ENCODE measurements at regions not wholly inside any gene's neighbourhood (a gene's known extent, or its start where the extent isn't known, plus 50 kb on each side); places are given as distances from the start of the nearest gene placed in this dataset.

- Histone ChIP-seq H4K20me1 (ENCODE audit: low read depth) (no peaks in the 10 kb centered on the region), H2AFZ (replicated peaks) (no peak overlapping the region), H3K4me2 (no peak overlapping the region), H3K4me1 (no peaks in the 10 kb centered on the region), H3K36me3 (no peaks in the 10 kb centered on the region), H3K9me3 (ENCODE audit: low read depth) (no peaks in the 10 kb centered on the region), H3K27me3 (no peaks in the 10 kb centered on the region), H3K27ac (no peak overlapping the region), H3K4me3 (no peak overlapping the region), H3F3A (ENCODE audit: low read depth) (no peaks in the 10 kb centered on the region), H3K9ac (no peak overlapping the region), H3K79me2 (ENCODE audit: low read depth) (no peaks in the 10 kb centered on the region)
- Mint-ChIP-seq H3K27ac (no peak overlapping the region), H3K9me3 (no peaks in the 10 kb centered on the region), H3K36me3 (no peaks in the 10 kb centered on the region), H3K4me3 (no peak overlapping the region), H3K4me1 (no peaks in the 10 kb centered on the region), H3K27me3 (ENCODE audit: insufficient read depth, low read depth) (no peaks in the 10 kb centered on the region)
- DNase-seq (ENCODE audit: low spot score) = no peak
- TF ChIP-seq EZH2phosphoT487 (IDR thresholded peaks at IDR 0.05) = no peak
- no peak for TF ChIP-seq EZH2 (IDR thresholded peaks at IDR 0.05)
- TF ChIP-seq CTCF (IDR thresholded peaks at IDR 0.05) = no peak
These were observed 89.3 kb downstream of the FASLG start for GRCh38 chr1:172748201-172748600.

GRCh38 chr1:172751683-172752082, 92.8 kb downstream of the FASLG start:
- H3K4me1 ChIP-seq = no peaks in the 10 kb centered on the region
- no peak overlapping the region for H2AFZ ChIP-seq (replicated peaks)
- no peaks in the 10 kb centered on the region for H3K9me3 Mint-ChIP-seq
- no peaks in the 10 kb centered on the region for H3K27me3 Mint-ChIP-seq (ENCODE audit: insufficient read depth, low read depth)
- H3K4me1 Mint-ChIP-seq = no peaks in the 10 kb centered on the region
- H3K79me2 ChIP-seq (ENCODE audit: low read depth) = no peaks in the 10 kb centered on the region
- H3K27me3 ChIP-seq = no peaks in the 10 kb centered on the region
- H3K4me2 ChIP-seq = no peak overlapping the region
- TF ChIP-seq EZH2phosphoT487 (IDR thresholded peaks at IDR 0.05) = no peak
- no peak for TF ChIP-seq EZH2 (IDR thresholded peaks at IDR 0.05)
- no peak for TF ChIP-seq CTCF (IDR thresholded peaks at IDR 0.05)
- no peak overlapping the region for H3K4me3 Mint-ChIP-seq
- H3K9ac ChIP-seq = no peak overlapping the region
- H3K9me3 ChIP-seq (ENCODE audit: low read depth) = no peaks in the 10 kb centered on the region
- H3K36me3 ChIP-seq = no peaks in the 10 kb centered on the region
- DNase-seq (ENCODE audit: low spot score) = no peak
- H3K36me3 Mint-ChIP-seq = no peaks in the 10 kb centered on the region
- no peak overlapping the region for H3K27ac Mint-ChIP-seq
- H4K20me1 ChIP-seq (ENCODE audit: low read depth) = no peaks in the 10 kb centered on the region
- no peak overlapping the region for H3K27ac ChIP-seq
- H3K4me3 ChIP-seq = no peak overlapping the region
- no peaks in the 10 kb centered on the region for H3F3A ChIP-seq (ENCODE audit: low read depth)

GRCh38 chr1:172753964-172754363, 95.1 kb downstream of the FASLG start:
- no peak overlapping the region for H3K9ac ChIP-seq
- H3K4me1 ChIP-seq = no peaks in the 10 kb centered on the region
- no peak overlapping the region for H3K4me3 ChIP-seq
- H3K36me3 Mint-ChIP-seq = no peaks in the 10 kb centered on the region
- no peaks in the 10 kb centered on the region for H3K9me3 ChIP-seq (ENCODE audit: low read depth)
- no peak overlapping the region for H2AFZ ChIP-seq (replicated peaks)
- H3K27me3 Mint-ChIP-seq (ENCODE audit: insufficient read depth, low read depth) = no peaks in the 10 kb centered on the region
- no peaks in the 10 kb centered on the region for H3K27me3 ChIP-seq
- H3K9me3 Mint-ChIP-seq = no peaks in the 10 kb centered on the region
- no peaks in the 10 kb centered on the region for H3K36me3 ChIP-seq
- no peak overlapping the region for H3K27ac ChIP-seq
- TF ChIP-seq CTCF (IDR thresholded peaks at IDR 0.05) = no peak
- no peak for TF ChIP-seq EZH2 (IDR thresholded peaks at IDR 0.05)
- TF ChIP-seq EZH2phosphoT487 (IDR thresholded peaks at IDR 0.05) = no peak
- no peaks in the 10 kb centered on the region for H4K20me1 ChIP-seq (ENCODE audit: low read depth)
- no peak overlapping the region for H3K27ac Mint-ChIP-seq
- H3K79me2 ChIP-seq (ENCODE audit: low read depth) = no peaks in the 10 kb centered on the region
- no peaks in the 10 kb centered on the region for H3K4me1 Mint-ChIP-seq
- no peak overlapping the region for H3K4me2 ChIP-seq
- DNase-seq (ENCODE audit: low spot score) = no peak
- H3F3A ChIP-seq (ENCODE audit: low read depth) = no peaks in the 10 kb centered on the region
- H3K4me3 Mint-ChIP-seq = no peak overlapping the region

GRCh38 chr1:172754609-172755008, 95.7 kb downstream of the FASLG start:
- no peak for TF ChIP-seq EZH2 (IDR thresholded peaks at IDR 0.05)
- no peak for TF ChIP-seq EZH2phosphoT487 (IDR thresholded peaks at IDR 0.05)
- no peak for TF ChIP-seq CTCF (IDR thresholded peaks at IDR 0.05)
- Histone ChIP-seq H3K4me2 (no peak overlapping the region), H3K9me3 (ENCODE audit: low read depth) (no peaks in the 10 kb centered on the region), H4K20me1 (ENCODE audit: low read depth) (no peaks in the 10 kb centered on the region), H3K27me3 (no peaks in the 10 kb centered on the region), H3K4me3 (no peak overlapping the region), H2AFZ (replicated peaks) (no peak overlapping the region), H3K79me2 (ENCODE audit: low read depth) (no peaks in the 10 kb centered on the region), H3F3A (ENCODE audit: low read depth) (no peaks in the 10 kb centered on the region), H3K36me3 (no peaks in the 10 kb centered on the region), H3K27ac (no peak overlapping the region), H3K9ac (no peak overlapping the region), H3K4me1 (no peaks in the 10 kb centered on the region)
- no peak overlapping the region for H3K4me3 Mint-ChIP-seq
- no peak overlapping the region for H3K27ac Mint-ChIP-seq
- no peaks in the 10 kb centered on the region for H3K9me3 Mint-ChIP-seq
- no peaks in the 10 kb centered on the region for H3K27me3 Mint-ChIP-seq (ENCODE audit: insufficient read depth, low read depth)
- no peaks in the 10 kb centered on the region for H3K4me1 Mint-ChIP-seq
- no peaks in the 10 kb centered on the region for H3K36me3 Mint-ChIP-seq
- no peak for DNase-seq (ENCODE audit: low spot score)
